ENCODE measurements at regions not wholly inside any gene's neighbourhood (a gene's known extent, or its start where the extent isn't known, plus 50 kb on each side); places are given as distances from the start of the nearest gene placed in this dataset.

DNA sequence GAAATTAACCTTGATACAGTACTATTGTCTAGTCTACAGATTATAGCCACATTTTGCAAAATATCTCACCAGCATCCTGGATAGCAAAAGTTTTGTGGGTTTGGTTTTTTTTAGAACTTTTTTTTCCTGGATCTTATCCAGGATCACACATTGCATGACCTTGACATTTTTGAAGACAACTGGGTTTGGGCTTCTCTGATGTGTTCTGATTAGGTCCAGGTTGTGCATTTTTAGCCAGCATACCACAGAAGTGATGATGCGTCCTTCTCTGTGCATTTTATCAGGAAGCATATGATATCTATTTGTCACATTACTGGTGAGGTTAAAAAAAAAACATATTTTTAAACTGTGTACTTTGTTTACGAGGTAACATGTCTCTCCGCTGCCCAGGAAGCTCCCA, 221.0 kb upstream of the OSR1 start:
- TF ChIP-seq, protein P1, sequence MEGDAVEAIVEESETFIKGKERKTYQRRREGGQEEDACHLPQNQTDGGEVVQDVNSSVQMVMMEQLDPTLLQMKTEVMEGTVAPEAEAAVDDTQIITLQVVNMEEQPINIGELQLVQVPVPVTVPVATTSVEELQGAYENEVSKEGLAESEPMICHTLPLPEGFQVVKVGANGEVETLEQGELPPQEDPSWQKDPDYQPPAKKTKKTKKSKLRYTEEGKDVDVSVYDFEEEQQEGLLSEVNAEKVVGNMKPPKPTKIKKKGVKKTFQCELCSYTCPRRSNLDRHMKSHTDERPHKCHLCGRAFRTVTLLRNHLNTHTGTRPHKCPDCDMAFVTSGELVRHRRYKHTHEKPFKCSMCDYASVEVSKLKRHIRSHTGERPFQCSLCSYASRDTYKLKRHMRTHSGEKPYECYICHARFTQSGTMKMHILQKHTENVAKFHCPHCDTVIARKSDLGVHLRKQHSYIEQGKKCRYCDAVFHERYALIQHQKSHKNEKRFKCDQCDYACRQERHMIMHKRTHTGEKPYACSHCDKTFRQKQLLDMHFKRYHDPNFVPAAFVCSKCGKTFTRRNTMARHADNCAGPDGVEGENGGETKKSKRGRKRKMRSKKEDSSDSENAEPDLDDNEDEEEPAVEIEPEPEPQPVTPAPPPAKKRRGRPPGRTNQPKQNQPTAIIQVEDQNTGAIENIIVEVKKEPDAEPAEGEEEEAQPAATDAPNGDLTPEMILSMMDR (IDR thresholded peaks at IDR 0.05), result no peak
- TF ChIP-seq POLR2A (IDR thresholded peaks at IDR 0.05), result no peak

Data from adrenal gland (tissue), 5 donors.